H9 (cell line): ENCODE measurements at regions not wholly inside any gene's neighbourhood (a gene's known extent, or its start where the extent isn't known, plus 50 kb on each side); places are given as distances from the start of the nearest gene placed in this dataset.

Source experiments
- DNase-seq: peaks from one replicate; pipeline ENCODE4 v3.0.0-alpha.2; 2017
- H2AFZ ChIP-seq: one replicate; pipeline ENCODE4 v1.6.1; 2013; ENCODE audit warnings: mild to moderate bottlenecking, low read length, control low read depth, moderate library complexity
- H2AK5ac ChIP-seq: 2 replicates; pipeline ENCODE4 v1.6.1; 2013; ENCODE audit warnings: low read length, control low read depth, mixed read lengths; ENCODE audit not compliant: insufficient read length
- H2BK120ac ChIP-seq: one replicate; pipeline ENCODE4 v1.6.1; 2013; ENCODE audit warnings: low read depth, mild to moderate bottlenecking, low read length, control low read depth, inconsistent platforms; ENCODE audit not compliant: poor library complexity, severe bottlenecking
- H2BK12ac ChIP-seq: 2 replicates; pipeline ENCODE4 v1.6.1; 2013; ENCODE audit warnings: low read length, control low read depth, mixed read lengths, low read depth; ENCODE audit not compliant: insufficient read length
- H2BK15ac ChIP-seq: 2 replicates; pipeline ENCODE4 v1.6.1; 2013; ENCODE audit warnings: low read depth, low read length, control low read depth
- H2BK20ac ChIP-seq: one replicate; pipeline ENCODE4 v1.6.1; 2013; ENCODE audit warnings: low read depth, mild to moderate bottlenecking, low read length, control low read depth, inconsistent platforms; ENCODE audit not compliant: poor library complexity, severe bottlenecking
- H2BK5ac ChIP-seq: 2 replicates; pipeline ENCODE4 v1.6.1; 2013; ENCODE audit warnings: low read length, control low read depth, mixed read lengths; ENCODE audit not compliant: insufficient read length
- H3K14ac ChIP-seq: 2 replicates; pipeline ENCODE4 v1.6.1; 2013; ENCODE audit warnings: low read length, control low read depth; ENCODE audit not compliant: insufficient read depth
- H3K18ac ChIP-seq: 2 replicates; pipeline ENCODE4 v1.6.1; 2013; ENCODE audit warnings: low read depth, mild to moderate bottlenecking, mixed read lengths, low read length, control low read depth; ENCODE audit not compliant: insufficient read length
- H3K23ac ChIP-seq: 2 replicates; pipeline ENCODE4 v1.6.1; 2013; ENCODE audit warnings: low read length, control low read depth, mixed read lengths, low read depth; ENCODE audit not compliant: insufficient read length
- H3K23me2 ChIP-seq: 2 replicates; pipeline ENCODE4 v1.6.1; 2013; ENCODE audit warnings: low read depth, mild to moderate bottlenecking, mixed read lengths, low read length, control low read depth; ENCODE audit not compliant: insufficient read length, poor library complexity, severe bottlenecking
- H3K27ac ChIP-seq: 2 replicates; pipeline ENCODE4 v1.5.1; 2013; ENCODE audit warnings: low read length, control low read depth, mixed read lengths, low read depth; ENCODE audit not compliant: insufficient read length
- H3K27me3 ChIP-seq: 2 replicates; pipeline ENCODE4 v1.6.1; 2013; ENCODE audit warnings: low read length, control low read depth, inconsistent platforms; ENCODE audit not compliant: insufficient read depth
- H3K4ac ChIP-seq: 2 replicates; pipeline ENCODE4 v1.6.1; 2013; ENCODE audit warnings: low read depth, mild to moderate bottlenecking, control low read depth, inconsistent platforms, low read length, moderate library complexity
- H3K4me1 ChIP-seq: 2 replicates; pipeline ENCODE4 v1.6.1; 2013; ENCODE audit warnings: low read length, control low read depth, inconsistent platforms; ENCODE audit not compliant: insufficient read depth
- H3K4me2 ChIP-seq: 2 replicates; pipeline ENCODE4 v1.6.1; 2013; ENCODE audit warnings: low read length, control low read depth, mixed read lengths; ENCODE audit not compliant: insufficient read length, insufficient read depth
- H3K56ac ChIP-seq: 2 replicates; pipeline ENCODE4 v1.6.1; 2013; ENCODE audit warnings: low read depth, mild to moderate bottlenecking, mixed read lengths, low read length, control low read depth; ENCODE audit not compliant: insufficient read length
- H3K79me1 ChIP-seq: 2 replicates; pipeline ENCODE4 v1.6.1; 2013; ENCODE audit warnings: low read depth, mild to moderate bottlenecking, moderate library complexity, low read length, control low read depth, inconsistent platforms; ENCODE audit not compliant: insufficient read depth, poor library complexity, severe bottlenecking
- H3K79me2 ChIP-seq: 2 replicates; pipeline ENCODE4 v1.6.1; 2013; ENCODE audit warnings: low read length, control low read depth, inconsistent platforms; ENCODE audit not compliant: insufficient read depth
- H3K9ac ChIP-seq: 2 replicates; pipeline ENCODE4 v1.6.1; 2013; ENCODE audit warnings: low read length, control low read depth, mixed read lengths; ENCODE audit not compliant: insufficient read length; ENCODE audit errors: extremely low read depth
- H3K9me3 ChIP-seq: one replicate; pipeline ENCODE4 v1.6.1; 2013; ENCODE audit warnings: low read depth, low read length, inconsistent platforms; ENCODE audit not compliant: control insufficient read depth
- H3T11ph ChIP-seq: one replicate; pipeline ENCODE4 v1.6.1; 2013; ENCODE audit warnings: mild to moderate bottlenecking, low read length, control low read depth, inconsistent platforms
- H4K20me1 ChIP-seq: one replicate; pipeline ENCODE4 v1.6.1; 2013; ENCODE audit not compliant: control insufficient read depth, insufficient read length, insufficient read depth
- H4K5ac ChIP-seq: 2 replicates; pipeline ENCODE4 v1.6.1; 2013; ENCODE audit warnings: low read depth, mild to moderate bottlenecking, mixed read lengths, low read length, control low read depth; ENCODE audit not compliant: insufficient read length
- H4K8ac ChIP-seq: replicated peaks from 2 replicates; pipeline ENCODE4 v1.6.1; 2013; ENCODE audit warnings: low read length, control low read depth, mixed read lengths, low read depth; ENCODE audit not compliant: insufficient read length
- H4K91ac ChIP-seq: 2 replicates; pipeline ENCODE4 v1.6.1; 2013; ENCODE audit warnings: low read depth, mild to moderate bottlenecking, moderate library complexity, mixed read lengths, low read length, control low read depth; ENCODE audit not compliant: insufficient read length
- H3K27ac Mint-ChIP-seq, 3 experiments: 2 replicates in 2 of 3; 3 replicates in 1 of 3; pipeline ENCODE4 v1.8.0; 2020 to 2021; ENCODE audit warnings: mixed read lengths in 3 of 3, mild to moderate bottlenecking in 1 of 3, moderate library complexity in 1 of 3
- H3K27me3 Mint-ChIP-seq: 2 replicates; pipeline ENCODE4 v1.8.0; 2021; ENCODE audit warnings: low read depth, mild to moderate bottlenecking, moderate library complexity, mixed read lengths
- H3K36me3 Mint-ChIP-seq, 3 experiments: 2 replicates in 2 of 3; 3 replicates in 1 of 3; pipeline ENCODE4 v1.8.0; 2020 to 2021; ENCODE audit warnings: low read depth in 3 of 3, mixed read lengths in 3 of 3; ENCODE audit not compliant: insufficient read depth in 1 of 3
- H3K4me1 Mint-ChIP-seq, 2 experiments: 2 replicates each; pipeline ENCODE4 v1.8.0; 2020; ENCODE audit warnings: mixed read lengths in 2 of 2
- H3K4me3 Mint-ChIP-seq, 2 experiments: 2 replicates in 1 of 2; 3 replicates in 1 of 2; pipeline ENCODE4 v1.8.0; 2020 to 2021; ENCODE audit warnings: mild to moderate bottlenecking in 2 of 2, mixed read lengths in 2 of 2, moderate library complexity in 1 of 2
- H3K9me3 Mint-ChIP-seq, 2 experiments: 2 replicates in 1 of 2; 3 replicates in 1 of 2; pipeline ENCODE4 v1.8.0; 2020; ENCODE audit warnings: mild to moderate bottlenecking in 2 of 2, mixed read lengths in 2 of 2, moderate library complexity in 1 of 2
- WGBS: extraction: QIAGEN DNeasy Blood & Tissue Kit; methylation state at CpG from one replicate; pipeline ENCODE4 v1.1.7; 2013; ENCODE audit warnings: missing lambda C conversion rate, low lambda C conversion rate, mixed read lengths; ENCODE audit not compliant: insufficient read length; ENCODE audit errors: extremely low coverage; 5-methylcytosine and 5-hydroxymethylcytosine counted together
- TF ChIP-seq, protein P1 (sequence below): fragments of 200-600 bp; sonication (generic); conservative IDR thresholded peaks from 3 replicates; pipeline ENCODE4 v1.8.0; 2021; ENCODE audit warnings: antibody characterized with exemption, mild to moderate bottlenecking

DNA sequence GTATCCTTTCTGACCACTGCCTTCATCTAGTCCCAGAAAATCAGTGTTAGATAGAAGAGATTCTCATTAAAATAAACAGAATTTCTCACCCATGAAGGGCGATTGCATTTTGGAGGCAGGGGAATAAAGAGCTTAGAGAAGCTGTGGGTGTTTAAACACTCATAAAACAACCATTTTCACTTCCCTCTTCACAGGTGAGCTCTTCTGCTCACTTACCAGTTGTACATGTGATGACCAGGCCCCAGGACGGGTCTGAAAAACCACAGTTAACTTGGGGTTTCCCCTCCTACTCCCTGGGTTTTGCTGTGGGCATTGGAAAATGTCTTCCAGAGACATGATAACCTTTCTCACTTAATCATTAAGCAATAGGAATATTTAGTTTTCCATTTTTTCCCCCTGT lies 411.6 kb upstream of the DPP6 start:
- Mint-ChIP-seq H3K4me3 (no peak overlapping the region), H3K27me3 (peaks cover 1% of the 10 kb centered on the region), H3K36me3 (peaks cover 3 to 29% (median 10%) of the 10 kb centered on the region in 3 experiments; a peak in 6 of 7 replicates), H3K9me3 (peaks cover 85 to 93% of the 10 kb centered on the region in 2 experiments), H3K27ac (no peak overlapping the region), H3K4me1 (no peaks in the 10 kb centered on the region)
- no peaks in the 10 kb centered on the region for H3K27me3 ChIP-seq
- H2BK15ac ChIP-seq, result no peak overlapping the region
- no peak overlapping the region for H4K5ac ChIP-seq
- no peak overlapping the region for H3K18ac ChIP-seq
- TF ChIP-seq, protein P1, sequence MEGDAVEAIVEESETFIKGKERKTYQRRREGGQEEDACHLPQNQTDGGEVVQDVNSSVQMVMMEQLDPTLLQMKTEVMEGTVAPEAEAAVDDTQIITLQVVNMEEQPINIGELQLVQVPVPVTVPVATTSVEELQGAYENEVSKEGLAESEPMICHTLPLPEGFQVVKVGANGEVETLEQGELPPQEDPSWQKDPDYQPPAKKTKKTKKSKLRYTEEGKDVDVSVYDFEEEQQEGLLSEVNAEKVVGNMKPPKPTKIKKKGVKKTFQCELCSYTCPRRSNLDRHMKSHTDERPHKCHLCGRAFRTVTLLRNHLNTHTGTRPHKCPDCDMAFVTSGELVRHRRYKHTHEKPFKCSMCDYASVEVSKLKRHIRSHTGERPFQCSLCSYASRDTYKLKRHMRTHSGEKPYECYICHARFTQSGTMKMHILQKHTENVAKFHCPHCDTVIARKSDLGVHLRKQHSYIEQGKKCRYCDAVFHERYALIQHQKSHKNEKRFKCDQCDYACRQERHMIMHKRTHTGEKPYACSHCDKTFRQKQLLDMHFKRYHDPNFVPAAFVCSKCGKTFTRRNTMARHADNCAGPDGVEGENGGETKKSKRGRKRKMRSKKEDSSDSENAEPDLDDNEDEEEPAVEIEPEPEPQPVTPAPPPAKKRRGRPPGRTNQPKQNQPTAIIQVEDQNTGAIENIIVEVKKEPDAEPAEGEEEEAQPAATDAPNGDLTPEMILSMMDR, result no peak
- H3K4ac ChIP-seq, result no peak overlapping the region
- WGBS, result no CpG with 5 or more reads among the region's 2 CpGs
- H3K14ac ChIP-seq, result no peak overlapping the region
- H2AK5ac ChIP-seq, result no peak overlapping the region
- H3K27ac ChIP-seq, result no peak overlapping the region
- DNase-seq, result no peak
- no peak overlapping the region for H3T11ph ChIP-seq
- no peak overlapping the region for H2BK120ac ChIP-seq
- no peak overlapping the region for H4K8ac ChIP-seq
- H2BK5ac ChIP-seq, result no peak overlapping the region
- no peaks in the 10 kb centered on the region for H3K4me1 ChIP-seq
- no peak overlapping the region for H3K9ac ChIP-seq
- no peak overlapping the region for H3K23ac ChIP-seq
- H2AFZ ChIP-seq, result no peak overlapping the region
- no peak overlapping the region for H2BK20ac ChIP-seq
- H4K91ac ChIP-seq, result no peak overlapping the region
- H3K79me2 ChIP-seq, result no peaks in the 10 kb centered on the region
- no peaks in the 10 kb centered on the region for H3K79me1 ChIP-seq
- H3K9me3 ChIP-seq, result peaks cover 11% of the 10 kb centered on the region
- no peaks in the 10 kb centered on the region for H3K23me2 ChIP-seq
- H4K20me1 ChIP-seq, result no peaks in the 10 kb centered on the region
- no peak overlapping the region for H2BK12ac ChIP-seq
- no peak overlapping the region for H3K56ac ChIP-seq
- no peak overlapping the region for H3K4me2 ChIP-seq
